ENCODE measurements at regions not wholly inside any gene's neighbourhood (a gene's known extent, or its start where the extent isn't known, plus 50 kb on each side); places are given as distances from the start of the nearest gene placed in this dataset.

- DNase-seq (no peak), ATAC-seq (no peak)
- no peaks in the 10 kb centered on the region for H3K36me3 ChIP-seq
- no peak overlapping the region for H3K4me3 ChIP-seq
- no peak for TF ChIP-seq CTCF (IDR thresholded peaks at IDR 0.05)
- intact Hi-C loops (cut with DNase I): no loop called here
- H3K4me1 ChIP-seq: no peaks in the 10 kb centered on the region
- peaks cover 15% of the 10 kb centered on the region for H3K9me3 ChIP-seq
- H3K27ac ChIP-seq: no peak overlapping the region
- H3K27me3 ChIP-seq (ENCODE audit: low read depth): no peaks in the 10 kb centered on the region
These were observed 1149.3 kb upstream of the CDH2 start for GRCh38 chr18:29326214-29326613.

- intact Hi-C loops (cut with DNase I): no loop called here
- Histone ChIP-seq H3K36me3 (no peaks in the 10 kb centered on the region), H3K27ac (no peak overlapping the region), H3K27me3 (ENCODE audit: low read depth) (no peaks in the 10 kb centered on the region), H3K4me3 (no peak overlapping the region), H3K4me1 (no peaks in the 10 kb centered on the region), H3K9me3 (no peaks in the 10 kb centered on the region)
- no peak for ATAC-seq
- TF ChIP-seq CTCF (IDR thresholded peaks at IDR 0.05): no peak
- DNase-seq: no peak
These were observed 1144.6 kb upstream of the CDH2 start for GRCh38 chr18:29321561-29321960.

- no peaks in the 10 kb centered on the region for H3K36me3 ChIP-seq
- H3K4me3 ChIP-seq: no peak overlapping the region
- no peak overlapping the region for H3K27ac ChIP-seq
- intact Hi-C loops (cut with DNase I): no loop called here
- H3K27me3 ChIP-seq (ENCODE audit: low read depth): no peaks in the 10 kb centered on the region
- H3K4me1 ChIP-seq: no peaks in the 10 kb centered on the region
- H3K9me3 ChIP-seq: no peaks in the 10 kb centered on the region
- ATAC-seq: no peak
- no peak for DNase-seq
- no peak for TF ChIP-seq CTCF (IDR thresholded peaks at IDR 0.05)
These were observed 1136.4 kb upstream of the CDH2 start for GRCh38 chr18:29313312-29313711.

GRCh38 chr18:29311580-29311979 is 1134.7 kb upstream of the CDH2 start:
- Histone ChIP-seq H3K4me3 (no peak overlapping the region), H3K27me3 (ENCODE audit: low read depth) (no peaks in the 10 kb centered on the region), H3K27ac (no peak overlapping the region), H3K36me3 (no peaks in the 10 kb centered on the region), H3K9me3 (no peaks in the 10 kb centered on the region), H3K4me1 (no peaks in the 10 kb centered on the region)
- no peak for TF ChIP-seq CTCF (IDR thresholded peaks at IDR 0.05)
- ATAC-seq (no peak), DNase-seq (no peak)
- intact Hi-C loops (cut with DNase I): no loop called here

GRCh38 chr18:29309366-29309765 is 1132.4 kb upstream of the CDH2 start:
- intact Hi-C loops (cut with DNase I): no loop called here
- H3K4me3 ChIP-seq: no peak overlapping the region
- DNase-seq: no peak
- ATAC-seq: no peak
- H3K27me3 ChIP-seq (ENCODE audit: low read depth): no peaks in the 10 kb centered on the region
- H3K36me3 ChIP-seq: no peaks in the 10 kb centered on the region
- H3K27ac ChIP-seq: no peak overlapping the region
- no peaks in the 10 kb centered on the region for H3K4me1 ChIP-seq
- no peaks in the 10 kb centered on the region for H3K9me3 ChIP-seq
- no peak for TF ChIP-seq CTCF (IDR thresholded peaks at IDR 0.05)

- no peak for ATAC-seq
- Histone ChIP-seq H3K27me3 (ENCODE audit: low read depth) (no peaks in the 10 kb centered on the region), H3K27ac (no peak overlapping the region), H3K4me3 (no peak overlapping the region), H3K36me3 (no peaks in the 10 kb centered on the region), H3K4me1 (no peaks in the 10 kb centered on the region), H3K9me3 (no peaks in the 10 kb centered on the region)
- no peak for DNase-seq
- intact Hi-C loops (cut with DNase I): no loop called here
- TF ChIP-seq CTCF (IDR thresholded peaks at IDR 0.05): no peak
These were observed 1131.1 kb upstream of the CDH2 start for GRCh38 chr18:29307982-29308381.

All from lower lobe of right lung (tissue), 2 donors.